ENCODE measurements at regions not wholly inside any gene's neighbourhood (a gene's known extent, or its start where the extent isn't known, plus 50 kb on each side); places are given as distances from the start of the nearest gene placed in this dataset.

DNA sequence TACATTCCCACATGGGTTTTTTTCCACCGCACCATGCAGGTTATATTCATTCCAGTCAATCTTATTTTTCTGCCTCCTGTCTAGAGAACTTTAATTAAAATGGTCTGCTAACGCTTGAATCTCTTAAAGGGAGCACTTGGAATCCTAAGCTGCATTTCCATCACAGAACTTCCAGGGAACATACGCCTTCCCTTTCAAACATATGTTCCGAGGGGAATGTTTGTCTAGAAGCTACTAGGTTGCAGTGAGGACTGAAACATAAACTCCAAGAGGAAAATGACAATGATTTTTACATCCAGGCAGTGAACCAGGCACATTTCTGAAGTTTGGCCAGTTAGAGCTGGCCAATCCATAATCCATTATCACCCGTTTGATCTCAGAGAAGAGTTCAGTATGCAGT, 375.5 kb upstream of the NRP1 start:
- Histone ChIP-seq H3K27ac (ENCODE audit: low read depth, low read length, poor library complexity, severe bottlenecking) (no peak overlapping the region), H3K27me3 (replicated peaks; ENCODE audit: insufficient read depth, low read depth, low read length, poor library complexity) (no peaks in the 10 kb centered on the region), H3K4me1 (ENCODE audit: insufficient read depth, low read length, poor library complexity, severe bottlenecking) (no peaks in the 10 kb centered on the region), H3K4me3 (ENCODE audit: low read depth, low read length, poor library complexity, severe bottlenecking) (no peak overlapping the region), H3K36me3 (ENCODE audit: insufficient read depth, low read length, poor library complexity, severe bottlenecking) (no peaks in the 10 kb centered on the region), H3K9me3 (ENCODE audit: low read depth, low read length, poor library complexity, severe bottlenecking) (no peaks in the 10 kb centered on the region)
- intact Hi-C loops (cut with micrococcal nuclease; ENCODE audit: unreplicated experiment) = no loop called here
- ChIA-PET CTCF (no interaction called here), POLR2A (ENCODE audit: low non-redundant PET) (no interaction called here)
- no TSS peak for BruUV-seq (replicated peaks)
- no peak for DNase-seq (ENCODE audit: low spot score)
- TF ChIP-seq, protein P1, sequence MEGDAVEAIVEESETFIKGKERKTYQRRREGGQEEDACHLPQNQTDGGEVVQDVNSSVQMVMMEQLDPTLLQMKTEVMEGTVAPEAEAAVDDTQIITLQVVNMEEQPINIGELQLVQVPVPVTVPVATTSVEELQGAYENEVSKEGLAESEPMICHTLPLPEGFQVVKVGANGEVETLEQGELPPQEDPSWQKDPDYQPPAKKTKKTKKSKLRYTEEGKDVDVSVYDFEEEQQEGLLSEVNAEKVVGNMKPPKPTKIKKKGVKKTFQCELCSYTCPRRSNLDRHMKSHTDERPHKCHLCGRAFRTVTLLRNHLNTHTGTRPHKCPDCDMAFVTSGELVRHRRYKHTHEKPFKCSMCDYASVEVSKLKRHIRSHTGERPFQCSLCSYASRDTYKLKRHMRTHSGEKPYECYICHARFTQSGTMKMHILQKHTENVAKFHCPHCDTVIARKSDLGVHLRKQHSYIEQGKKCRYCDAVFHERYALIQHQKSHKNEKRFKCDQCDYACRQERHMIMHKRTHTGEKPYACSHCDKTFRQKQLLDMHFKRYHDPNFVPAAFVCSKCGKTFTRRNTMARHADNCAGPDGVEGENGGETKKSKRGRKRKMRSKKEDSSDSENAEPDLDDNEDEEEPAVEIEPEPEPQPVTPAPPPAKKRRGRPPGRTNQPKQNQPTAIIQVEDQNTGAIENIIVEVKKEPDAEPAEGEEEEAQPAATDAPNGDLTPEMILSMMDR (conservative IDR thresholded peaks at IDR 0.05; ENCODE audit: low read depth, low read length) = no peak
- TF ChIP-seq EZH2 (IDR thresholded peaks at IDR 0.05; ENCODE audit: borderline replicate concordance, low read depth, low read length, poor library complexity, severe bottlenecking) = no peak

DNA sequence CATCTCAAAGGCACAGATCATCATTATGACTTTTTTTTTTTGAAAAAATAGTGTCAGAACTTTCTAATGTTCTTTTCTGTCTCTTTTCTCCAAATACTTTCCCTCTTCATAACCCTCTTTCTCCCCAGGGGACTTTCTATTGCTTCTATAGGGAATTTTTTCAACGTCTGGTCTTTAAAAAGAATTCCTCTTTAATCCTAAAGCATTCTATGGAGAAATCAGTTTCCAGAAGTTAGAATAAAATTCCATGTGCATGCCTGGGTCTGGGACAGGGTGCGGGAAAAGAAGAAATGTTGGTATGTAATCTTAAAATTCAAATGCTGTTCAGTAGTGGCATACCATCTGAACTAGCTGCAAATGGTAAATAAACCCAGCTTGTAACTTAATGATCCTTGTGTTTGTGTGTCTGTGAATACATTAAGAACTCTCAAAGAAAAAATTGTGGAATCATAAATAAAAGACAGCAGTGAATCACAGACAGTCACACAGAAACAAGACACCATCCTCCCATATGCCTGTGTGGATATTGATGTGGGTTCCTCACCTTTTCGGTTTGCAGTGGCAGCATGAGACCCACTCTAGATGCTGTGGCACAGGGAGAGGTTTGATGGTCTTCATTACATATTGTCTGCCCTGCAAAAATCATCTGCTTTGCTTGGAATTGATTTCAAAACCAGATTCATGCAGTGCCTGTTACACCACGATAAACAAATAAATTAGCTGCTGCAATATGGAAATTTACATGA, 374.7 kb upstream of the NRP1 start:
- no peak overlapping the region for H3K4me3 ChIP-seq (ENCODE audit: low read depth, low read length, poor library complexity, severe bottlenecking)
- TF ChIP-seq, protein P1 (conservative IDR thresholded peaks at IDR 0.05; ENCODE audit: low read depth, low read length) = no peak
- no peak for TF ChIP-seq EZH2 (IDR thresholded peaks at IDR 0.05; ENCODE audit: borderline replicate concordance, low read depth, low read length, poor library complexity, severe bottlenecking)
- no TSS peak for BruUV-seq (replicated peaks)
- H3K4me1 ChIP-seq (ENCODE audit: insufficient read depth, low read length, poor library complexity, severe bottlenecking) = no peaks in the 10 kb centered on the region
- H3K27ac ChIP-seq (ENCODE audit: low read depth, low read length, poor library complexity, severe bottlenecking) = no peak overlapping the region
- no peaks in the 10 kb centered on the region for H3K9me3 ChIP-seq (ENCODE audit: low read depth, low read length, poor library complexity, severe bottlenecking)
- H3K36me3 ChIP-seq (ENCODE audit: insufficient read depth, low read length, poor library complexity, severe bottlenecking) = no peaks in the 10 kb centered on the region
- no peak for DNase-seq (ENCODE audit: low spot score)
- ChIA-PET CTCF (no interaction called here), POLR2A (ENCODE audit: low non-redundant PET) (no interaction called here)
- H3K27me3 ChIP-seq (replicated peaks; ENCODE audit: insufficient read depth, low read depth, low read length, poor library complexity) = no peaks in the 10 kb centered on the region
- intact Hi-C loops (cut with micrococcal nuclease; ENCODE audit: unreplicated experiment) = no loop called here

DNA sequence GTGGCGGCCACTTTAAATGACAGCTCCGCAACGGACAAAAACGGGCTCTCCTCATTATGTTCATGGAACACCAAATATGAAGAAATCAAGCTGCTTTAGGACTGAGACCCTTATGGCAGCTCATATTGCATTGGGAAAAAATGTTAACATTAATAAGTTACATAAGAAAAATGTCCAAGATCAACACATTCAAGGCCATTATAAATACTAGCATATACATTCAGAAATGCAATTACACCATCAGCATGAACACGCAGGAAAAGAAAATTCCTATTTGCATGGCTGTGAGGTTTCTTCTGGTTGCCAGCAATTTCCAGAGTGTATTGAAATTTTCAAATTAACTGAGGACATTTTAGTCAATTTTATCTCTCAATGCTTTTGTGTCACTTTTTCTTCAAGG, 374.1 kb upstream of the NRP1 start:
- H3K27me3 ChIP-seq (replicated peaks; ENCODE audit: insufficient read depth, low read depth, low read length, poor library complexity) = no peaks in the 10 kb centered on the region
- no peaks in the 10 kb centered on the region for H3K4me1 ChIP-seq (ENCODE audit: insufficient read depth, low read length, poor library complexity, severe bottlenecking)
- TF ChIP-seq, protein P1 (conservative IDR thresholded peaks at IDR 0.05; ENCODE audit: low read depth, low read length) = no peak
- no peak for TF ChIP-seq EZH2 (IDR thresholded peaks at IDR 0.05; ENCODE audit: borderline replicate concordance, low read depth, low read length, poor library complexity, severe bottlenecking)
- no TSS peak for BruUV-seq (replicated peaks)
- no peaks in the 10 kb centered on the region for H3K9me3 ChIP-seq (ENCODE audit: low read depth, low read length, poor library complexity, severe bottlenecking)
- no peaks in the 10 kb centered on the region for H3K36me3 ChIP-seq (ENCODE audit: insufficient read depth, low read length, poor library complexity, severe bottlenecking)
- no peak for DNase-seq (ENCODE audit: low spot score)
- H3K27ac ChIP-seq (ENCODE audit: low read depth, low read length, poor library complexity, severe bottlenecking) = no peak overlapping the region
- no peak overlapping the region for H3K4me3 ChIP-seq (ENCODE audit: low read depth, low read length, poor library complexity, severe bottlenecking)
- intact Hi-C loops (cut with micrococcal nuclease; ENCODE audit: unreplicated experiment) = no loop called here
- CTCF ChIA-PET = no interaction called here
- POLR2A ChIA-PET (ENCODE audit: low non-redundant PET) = no interaction called here
